CD14-positive monocyte (primary cell): ENCODE measurements at regions not wholly inside any gene's neighbourhood (a gene's known extent, or its start where the extent isn't known, plus 50 kb on each side); places are given as distances from the start of the nearest gene placed in this dataset.

Experiments used
- DNase-seq, 3 donors: peaks; one replicate each; pipeline ENCODE4 v3.0.0-alpha.2; 2011 to 2022
- H2AFZ ChIP-seq: 2 replicates; pipeline ENCODE4 v1.6.0; 2012; ENCODE audit warnings: mild to moderate bottlenecking, low read depth, low read length, inconsistent platforms; ENCODE audit not compliant: insufficient read depth, poor library complexity, severe bottlenecking
- H3K27ac ChIP-seq, 2 donors: 1 replicate in 1 of 2; 2 replicates in 1 of 2; pipeline ENCODE4 v1.5.1; 2012 to 2013; ENCODE audit warnings: low read length in 2 of 2, control low read depth in 1 of 2, inconsistent platforms in 1 of 2, low read depth in 1 of 2, mild to moderate bottlenecking in 1 of 2
- H3K27me3 ChIP-seq, 2 donors: one replicate each; pipeline versions ENCODE4 v1.6.0 to v1.6.1; 2011 to 2013; ENCODE audit warnings: low read length in 2 of 2; ENCODE audit not compliant: control insufficient read depth in 2 of 2, insufficient read depth in 2 of 2
- H3K36me3 ChIP-seq, 2 donors: replicated peaks in 1 of 2; 1 replicate in 1 of 2; 2 replicates in 1 of 2; pipeline versions ENCODE4 v1.5.1 to v1.6.1; 2012 to 2013; ENCODE audit warnings: low read length in 2 of 2, control low read depth in 1 of 2, inconsistent platforms in 1 of 2, mild to moderate bottlenecking in 1 of 2; ENCODE audit not compliant: insufficient read depth in 2 of 2, control insufficient read depth in 1 of 2
- H3K4me1 ChIP-seq, 2 donors: 1 replicate in 1 of 2; 2 replicates in 1 of 2; pipeline versions ENCODE4 v1.5.1 to v1.6.1; 2012 to 2013; ENCODE audit warnings: low read length in 2 of 2, control low read depth in 1 of 2, inconsistent platforms in 1 of 2, mild to moderate bottlenecking in 1 of 2, moderate library complexity in 1 of 2; ENCODE audit not compliant: insufficient read depth in 2 of 2, control insufficient read depth in 1 of 2
- H3K4me2 ChIP-seq: replicated peaks from 2 replicates; pipeline ENCODE3; 2012; ENCODE audit warnings: low read length, moderate library complexity, mild to moderate bottlenecking; ENCODE audit not compliant: poor library complexity, severe bottlenecking; ENCODE audit errors: extremely low read depth
- H3K4me3 ChIP-seq, 3 experiments: fragments of 200-600 bp in 1 of 3; sonication (generic) in 1 of 3; replicated peaks in 1 of 3; 1 replicate in 2 of 3; 2 replicates in 1 of 3; pipeline ENCODE4 v1.5.1; 2011 to 2013; ENCODE audit warnings: low read length in 3 of 3, mild to moderate bottlenecking in 3 of 3, control low read depth in 2 of 3, low read depth in 2 of 3, inconsistent platforms in 1 of 3, moderate library complexity in 1 of 3
- H3K79me2 ChIP-seq: 2 replicates; pipeline ENCODE4 v1.6.0; 2012; ENCODE audit warnings: mild to moderate bottlenecking, control low read depth, inconsistent platforms, low read length, moderate library complexity; ENCODE audit not compliant: insufficient read depth
- H3K9ac ChIP-seq: 2 replicates; pipeline ENCODE4 v1.6.0; 2017; ENCODE audit warnings: low read length, mild to moderate bottlenecking; ENCODE audit not compliant: insufficient read depth, poor library complexity, severe bottlenecking
- H3K9me3 ChIP-seq, 2 donors: replicated peaks in 1 of 2; 1 replicate in 1 of 2; 2 replicates in 1 of 2; pipeline versions ENCODE4 v1.5.1 to v1.6.1; 2012 to 2013; ENCODE audit warnings: low read length in 2 of 2, control low read depth in 1 of 2; ENCODE audit not compliant: control insufficient read depth in 1 of 2, insufficient read depth in 1 of 2
- H4K20me1 ChIP-seq: 2 replicates; pipeline ENCODE4 v1.6.0; 2012; ENCODE audit warnings: mild to moderate bottlenecking, low read length, control low read depth, moderate library complexity; ENCODE audit not compliant: insufficient read depth
- H3K27ac Mint-ChIP-seq, 7 donors: one replicate each; pipeline ENCODE4 v1.8.0; 2020; ENCODE audit warnings: mild to moderate bottlenecking in 7 of 7, mixed read lengths in 7 of 7, moderate library complexity in 6 of 7, inconsistent platforms in 2 of 7
- H3K27me3 Mint-ChIP-seq, 3 donors: one replicate each; pipeline ENCODE4 v1.8.0; 2021 to 2022; ENCODE audit warnings: low read depth in 3 of 3, mild to moderate bottlenecking in 3 of 3, mixed read lengths in 3 of 3, moderate library complexity in 3 of 3, inconsistent platforms in 1 of 3
- H3K36me3 Mint-ChIP-seq, 2 donors: one replicate each; pipeline ENCODE4 v1.8.0; 2020; ENCODE audit warnings: mixed read lengths in 2 of 2, inconsistent platforms in 1 of 2, mild to moderate bottlenecking in 1 of 2
- H3K4me1 Mint-ChIP-seq: one replicate; pipeline ENCODE4 v1.8.0; 2020; ENCODE audit warnings: mild to moderate bottlenecking, mixed read lengths
- H3K4me3 Mint-ChIP-seq, 2 donors: one replicate each; pipeline ENCODE4 v1.8.0; 2020; ENCODE audit warnings: mild to moderate bottlenecking in 2 of 2, mixed read lengths in 2 of 2, moderate library complexity in 1 of 2
- H3K9me3 Mint-ChIP-seq, 7 donors: one replicate each; pipeline ENCODE4 v1.8.0; 2020 to 2022; ENCODE audit warnings: mixed read lengths in 7 of 7, mild to moderate bottlenecking in 6 of 7, moderate library complexity in 6 of 7, inconsistent platforms in 2 of 7
- CTCF ChIP-seq: fragments of 200-600 bp; IDR thresholded peaks from one replicate; pipeline ENCODE4 v1.8.0; 2022; ENCODE audit warnings: antibody characterized with exemption, mild to moderate bottlenecking
- WGBS: methylation state at CpG from one replicate; pipeline ENCODE4 v1.1.5; 2013; ENCODE audit warnings: missing lambda C conversion rate; ENCODE audit not compliant: insufficient coverage; 5-methylcytosine and 5-hydroxymethylcytosine counted together
- intact Hi-C, 2 donors: fragments of 100-400 bp; cut with micrococcal nuclease; formaldehyde crosslinking; loops; one replicate each; pipeline versions ENCODE4 v1.15.0 to v1.15.1; 2023

GRCh38 chr10:10053051-10053450 lies 964.6 kb upstream of the CELF2 start:
- no peaks in the 10 kb centered on the region for H3K4me1 ChIP-seq
- intact Hi-C loops, result no loop called here
- no peak for DNase-seq
- no peak overlapping the region for H3K4me3 Mint-ChIP-seq
- H3K27me3 Mint-ChIP-seq, result no peaks in the 10 kb centered on the region
- peaks cover 0 to 6% of the 10 kb centered on the region in 2 donors for H3K9me3 ChIP-seq
- H3K4me1 Mint-ChIP-seq, result no peaks in the 10 kb centered on the region
- no peaks in the 10 kb centered on the region for H4K20me1 ChIP-seq
- H3K79me2 ChIP-seq, result no peaks in the 10 kb centered on the region
- no peaks in the 10 kb centered on the region for H3K36me3 ChIP-seq
- H3K4me3 ChIP-seq, result no peak overlapping the region
- H3K36me3 Mint-ChIP-seq, result no peaks in the 10 kb centered on the region
- H3K27ac ChIP-seq, result no peak overlapping the region
- 88% methylated on average over 5 of the region's 9 CpGs for WGBS
- H3K27me3 ChIP-seq, result no peaks in the 10 kb centered on the region
- H3K4me2 ChIP-seq, result no peak overlapping the region
- H3K9me3 Mint-ChIP-seq, result peaks cover 0 to 12% (median 3%) of the 10 kb centered on the region in 7 donors
- no peak overlapping the region for H3K9ac ChIP-seq
- TF ChIP-seq CTCF, result no peak
- H3K27ac Mint-ChIP-seq, result peak overlapping the region in 1 of 7 donors; percentile 12
- no peak overlapping the region for H2AFZ ChIP-seq

- H3K4me1 ChIP-seq, result no peaks in the 10 kb centered on the region
- no peak overlapping the region for H3K4me3 ChIP-seq
- no peak overlapping the region for H3K9ac ChIP-seq
- Mint-ChIP-seq H3K9me3 (peaks cover 0 to 6% (median 2%) of the 10 kb centered on the region in 7 donors), H3K36me3 (no peaks in the 10 kb centered on the region), H3K4me1 (no peaks in the 10 kb centered on the region), H3K27me3 (no peaks in the 10 kb centered on the region), H3K4me3 (no peak overlapping the region), H3K27ac (no peak overlapping the region)
- 80% methylated on average over 2 of the region's 7 CpGs for WGBS
- no peak for DNase-seq
- H4K20me1 ChIP-seq, result no peaks in the 10 kb centered on the region
- H3K36me3 ChIP-seq, result no peaks in the 10 kb centered on the region
- H3K27me3 ChIP-seq, result no peaks in the 10 kb centered on the region
- TF ChIP-seq CTCF, result no peak
- no peak overlapping the region for H3K27ac ChIP-seq
- peaks cover 0 to 3% of the 10 kb centered on the region in 2 donors for H3K9me3 ChIP-seq
- intact Hi-C loops, result no loop called here
- no peak overlapping the region for H3K4me2 ChIP-seq
- no peak overlapping the region for H2AFZ ChIP-seq
- no peaks in the 10 kb centered on the region for H3K79me2 ChIP-seq
Observed at GRCh38 chr10:10054466-10054865, 963.2 kb upstream of the CELF2 start.
